ENCODE measurements at regions not wholly inside any gene's neighbourhood (a gene's known extent, or its start where the extent isn't known, plus 50 kb on each side); places are given as distances from the start of the nearest gene placed in this dataset.
"Not testable (repeated sequence)": the region's sequence is repeated elsewhere in the genome, so short reads cannot be mapped to it uniquely, and the experiment has no call there.

DNA sequence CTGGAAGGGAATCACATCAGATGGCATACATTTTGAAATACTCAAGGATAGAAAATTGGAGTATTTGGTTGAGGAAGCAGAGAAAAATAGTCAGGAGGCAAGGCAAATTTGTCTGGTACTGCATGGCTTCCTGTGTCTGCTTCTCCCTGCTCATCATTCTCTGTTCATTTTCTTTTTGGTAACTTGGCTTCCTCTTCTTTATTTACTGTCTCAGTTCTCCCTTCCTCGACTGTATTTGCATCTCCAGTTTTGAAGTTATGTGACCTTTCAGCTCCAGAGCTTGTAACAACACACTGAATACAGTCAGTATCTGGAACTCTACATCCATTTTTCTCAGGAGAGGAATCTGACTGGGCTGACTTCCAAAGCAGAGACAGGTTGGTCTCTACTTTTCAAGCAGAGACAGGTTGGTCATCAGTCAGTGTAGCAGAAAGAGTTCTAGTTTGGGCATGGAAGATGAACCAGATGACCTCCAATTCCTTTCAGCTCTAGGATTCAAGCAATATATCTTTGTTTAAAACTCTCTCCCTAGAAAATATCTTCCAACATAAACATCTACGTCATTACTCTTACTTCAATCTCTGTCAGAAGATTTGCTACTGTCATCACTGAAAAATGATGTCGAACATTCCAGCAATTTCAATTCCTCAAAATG lies 571.2 kb downstream of the ADGRL2 start:
- no peak for DNase-seq (ENCODE audit: low read depth)

DNA sequence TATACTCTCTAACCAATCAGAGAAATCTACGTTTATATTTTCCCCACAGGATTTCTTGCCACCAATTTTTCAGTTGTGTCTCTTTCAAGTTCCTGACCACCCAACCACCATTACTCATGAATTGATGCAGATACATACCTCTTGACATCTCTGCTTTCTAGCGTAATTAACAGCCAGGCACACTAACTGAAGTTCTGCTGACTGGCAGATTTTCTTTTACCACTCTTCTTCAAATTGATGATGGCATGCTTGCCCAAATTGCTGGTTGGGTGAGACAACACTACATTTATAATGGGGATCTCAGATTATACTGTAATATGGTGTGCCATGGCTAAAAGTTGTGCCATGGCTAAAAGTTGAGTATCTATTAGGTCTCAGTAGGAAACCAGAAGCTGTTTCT lies 566.7 kb downstream of the ADGRL2 start:
- DNase-seq (ENCODE audit: low read depth) = no peak

DNA sequence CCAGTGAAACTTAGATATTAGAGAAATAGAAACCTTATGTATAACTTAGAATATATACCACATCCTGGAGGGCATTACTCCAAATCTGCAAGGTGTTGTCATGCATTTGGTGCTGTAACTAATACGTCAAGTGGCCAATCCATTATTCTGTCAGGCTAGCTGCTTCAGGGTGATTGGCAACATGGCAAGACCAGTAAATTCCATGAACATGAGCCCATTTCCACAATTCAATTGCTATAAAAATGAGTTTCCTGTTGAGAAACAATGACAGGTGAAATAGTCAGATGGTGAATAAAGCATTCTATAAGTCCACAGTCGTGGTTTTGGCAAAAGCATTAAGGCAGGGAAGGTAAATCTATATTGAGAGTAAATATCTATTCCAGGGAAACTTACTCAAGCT lies 566.0 kb downstream of the ADGRL2 start:
- no peak for DNase-seq (ENCODE audit: low read depth)

DNA sequence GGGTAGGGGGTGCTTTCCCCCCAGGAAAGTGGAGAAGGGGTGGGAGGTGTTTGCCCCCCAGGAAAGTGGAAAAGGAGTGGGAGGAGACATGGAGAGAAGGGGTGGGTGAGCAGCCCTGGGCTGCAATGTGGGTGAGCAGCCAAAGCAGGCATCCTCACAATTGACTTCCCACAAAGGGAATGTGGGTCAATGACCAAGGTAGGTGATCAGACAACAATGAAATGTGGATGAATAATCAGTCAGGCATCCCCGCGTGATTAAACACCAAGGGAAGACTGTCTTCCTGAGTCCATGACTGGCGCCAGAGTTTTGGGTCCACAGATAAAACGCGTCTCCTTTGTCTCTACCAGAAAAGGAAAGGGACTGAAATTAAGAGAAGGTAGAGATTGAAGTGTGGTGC lies 558.8 kb downstream of the ADGRL2 start:
- not testable (repeated sequence) for DNase-seq (ENCODE audit: low read depth)

DNA sequence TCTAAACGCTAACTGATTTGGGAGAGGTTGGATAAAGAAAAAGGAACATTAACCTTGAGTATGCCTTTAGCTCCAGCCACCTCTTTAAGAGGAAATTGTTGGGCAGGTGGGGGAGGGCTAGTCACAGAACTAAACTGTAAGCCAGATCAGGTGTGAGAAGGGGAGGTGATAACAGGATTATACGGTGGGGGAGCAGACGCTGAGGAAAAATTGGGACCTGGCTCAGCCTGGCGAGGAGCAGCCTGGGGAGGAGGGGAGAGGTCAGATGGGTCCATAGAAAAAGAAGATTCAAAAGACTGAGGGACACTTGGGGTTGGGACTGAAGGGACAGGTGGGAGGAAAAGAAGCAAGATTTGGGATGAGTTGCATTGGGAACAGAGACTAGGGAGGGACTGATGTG lies 558.0 kb downstream of the ADGRL2 start:
- not testable (repeated sequence) for DNase-seq (ENCODE audit: low read depth)

DNA sequence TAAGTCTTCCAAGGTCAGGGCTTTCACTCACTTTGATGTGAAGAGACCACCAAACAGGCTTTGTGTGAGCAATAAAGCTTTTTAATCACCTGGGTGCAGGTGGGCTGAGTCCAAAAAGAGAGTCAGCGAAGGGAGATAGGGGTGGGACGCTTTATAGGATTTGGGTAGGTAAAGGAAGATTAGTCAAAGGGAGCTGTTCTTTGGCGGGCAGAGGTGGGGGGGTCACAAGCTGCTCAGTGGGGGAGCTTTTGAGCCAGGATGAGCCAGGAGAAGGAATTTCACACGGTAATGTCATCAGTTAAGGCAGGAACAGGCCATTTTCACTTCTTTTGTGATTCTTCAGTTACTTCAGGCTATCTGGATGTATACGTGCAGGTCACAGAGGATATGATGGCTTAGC lies 553.8 kb downstream of the ADGRL2 start:
- not testable (repeated sequence) for DNase-seq (ENCODE audit: low read depth)

DNA sequence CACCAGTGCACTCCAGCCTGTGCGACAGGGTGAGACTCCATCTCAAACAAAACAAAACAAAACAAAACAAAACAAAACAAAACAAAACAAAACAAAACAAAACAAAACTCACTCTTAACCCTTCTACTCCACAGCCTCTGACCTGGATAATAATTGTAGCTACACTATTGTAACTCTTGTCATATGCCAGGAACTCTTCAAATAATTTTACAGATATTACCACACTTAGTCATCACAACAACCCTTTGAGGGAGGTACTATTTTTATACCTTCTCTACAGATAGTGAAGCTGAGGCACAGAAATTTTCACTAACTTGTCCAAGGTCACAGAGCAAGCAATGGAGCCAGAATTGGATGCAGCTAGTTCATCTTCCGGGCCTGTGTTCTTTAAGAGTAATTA lies 547.8 kb downstream of the ADGRL2 start:
- DNase-seq (ENCODE audit: low read depth) = no peak

DNA sequence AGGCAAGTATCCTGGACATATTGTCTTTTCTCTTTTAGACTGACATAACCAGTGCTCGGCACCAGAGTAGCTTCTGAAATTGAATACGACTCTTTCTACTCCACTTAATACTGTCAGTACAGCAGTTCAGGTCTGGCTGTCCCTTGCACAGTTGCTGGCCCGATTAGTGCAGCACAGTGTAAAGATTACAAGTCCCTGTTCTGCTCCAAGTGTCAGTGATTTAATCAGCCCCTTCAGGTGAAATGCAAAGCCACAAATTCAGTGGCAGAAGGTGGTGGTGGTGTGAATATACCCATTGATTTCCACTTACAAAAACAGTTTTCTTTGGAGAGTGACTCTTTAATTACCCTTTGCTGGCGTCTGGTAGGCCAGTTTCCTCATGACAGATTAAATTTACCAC lies 545.4 kb downstream of the ADGRL2 start:
- no peak for DNase-seq (ENCODE audit: low read depth)

DNA sequence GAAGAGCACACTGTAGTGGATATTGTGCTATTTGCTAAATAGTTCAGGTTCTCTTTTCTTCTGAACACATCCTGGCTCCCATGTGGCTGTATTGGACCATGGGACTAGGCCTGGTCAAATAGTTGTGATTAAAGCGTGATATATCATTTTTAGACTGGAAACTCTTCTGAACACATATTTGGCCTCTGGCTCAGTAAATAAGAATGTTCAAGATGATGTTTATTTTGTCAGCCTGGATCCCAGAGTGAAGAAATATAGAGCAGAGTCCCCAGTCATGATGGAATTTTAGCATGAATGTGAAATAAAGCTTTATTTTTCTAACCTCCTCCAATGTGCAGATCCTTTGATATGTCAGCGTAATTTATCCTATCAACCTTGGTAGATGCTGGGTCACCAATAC lies 542.6 kb downstream of the ADGRL2 start:
- DNase-seq (ENCODE audit: low read depth) = no peak

DNA sequence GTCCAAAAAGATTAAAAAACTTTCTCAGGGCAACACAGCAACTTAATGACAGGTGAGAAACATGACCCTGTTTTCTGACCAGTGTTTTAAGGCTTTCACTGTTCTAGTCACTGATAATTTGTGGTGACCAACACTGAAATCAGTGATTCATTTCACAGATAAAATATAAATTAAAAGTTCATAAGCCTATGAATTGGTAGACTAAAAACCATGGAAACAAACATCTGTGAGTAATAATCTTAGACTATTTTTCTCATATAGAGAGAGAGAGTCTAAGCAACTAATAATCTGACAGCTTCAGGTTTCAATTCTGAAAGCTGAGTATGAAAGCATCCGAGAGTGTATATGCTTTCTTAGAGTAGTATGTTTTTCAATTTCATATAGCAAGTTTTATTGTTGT lies 536.9 kb downstream of the ADGRL2 start:
- no peak for DNase-seq (ENCODE audit: low read depth)

DNA sequence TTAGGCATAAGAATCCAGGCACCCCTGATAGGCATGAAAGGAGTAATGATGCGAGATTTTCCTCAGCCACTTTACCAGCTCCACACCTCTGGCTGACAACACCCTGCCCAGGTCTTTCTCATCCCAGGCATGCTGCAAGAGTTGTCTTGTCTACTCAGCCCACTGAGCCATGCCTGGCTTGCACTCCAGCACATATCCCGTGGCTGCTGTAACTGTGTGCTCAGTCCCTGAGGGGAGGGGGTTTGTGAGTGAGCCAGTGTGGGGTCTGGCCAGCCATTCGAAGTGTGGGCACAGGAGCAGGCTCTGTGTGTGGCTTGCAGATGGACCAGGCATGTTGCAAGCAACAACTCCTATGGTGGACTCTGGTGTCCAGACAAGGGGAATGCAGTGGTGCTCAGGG lies 529.6 kb downstream of the ADGRL2 start:
- DNase-seq (ENCODE audit: low read depth) = no peak

DNA sequence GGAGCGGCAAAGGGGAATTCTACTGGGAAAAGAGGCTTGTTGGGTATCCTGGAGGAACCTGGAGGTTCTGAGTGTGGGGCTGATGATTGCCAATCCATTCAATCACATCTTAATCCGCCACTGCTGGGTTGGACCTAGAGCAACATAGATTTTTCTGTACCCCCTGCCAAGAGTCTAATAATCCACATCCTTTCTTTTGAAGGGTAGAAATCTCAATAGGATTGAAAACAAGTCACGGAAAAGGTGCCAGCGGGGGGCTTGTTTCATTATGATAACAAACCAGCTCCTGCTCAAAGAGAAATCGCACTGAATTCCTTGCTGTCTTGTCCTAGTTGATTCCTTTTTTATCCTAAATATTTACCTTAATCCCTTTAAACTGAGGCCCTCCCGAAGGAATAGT lies 528.5 kb downstream of the ADGRL2 start:
- no peak for DNase-seq (ENCODE audit: low read depth)

DNA sequence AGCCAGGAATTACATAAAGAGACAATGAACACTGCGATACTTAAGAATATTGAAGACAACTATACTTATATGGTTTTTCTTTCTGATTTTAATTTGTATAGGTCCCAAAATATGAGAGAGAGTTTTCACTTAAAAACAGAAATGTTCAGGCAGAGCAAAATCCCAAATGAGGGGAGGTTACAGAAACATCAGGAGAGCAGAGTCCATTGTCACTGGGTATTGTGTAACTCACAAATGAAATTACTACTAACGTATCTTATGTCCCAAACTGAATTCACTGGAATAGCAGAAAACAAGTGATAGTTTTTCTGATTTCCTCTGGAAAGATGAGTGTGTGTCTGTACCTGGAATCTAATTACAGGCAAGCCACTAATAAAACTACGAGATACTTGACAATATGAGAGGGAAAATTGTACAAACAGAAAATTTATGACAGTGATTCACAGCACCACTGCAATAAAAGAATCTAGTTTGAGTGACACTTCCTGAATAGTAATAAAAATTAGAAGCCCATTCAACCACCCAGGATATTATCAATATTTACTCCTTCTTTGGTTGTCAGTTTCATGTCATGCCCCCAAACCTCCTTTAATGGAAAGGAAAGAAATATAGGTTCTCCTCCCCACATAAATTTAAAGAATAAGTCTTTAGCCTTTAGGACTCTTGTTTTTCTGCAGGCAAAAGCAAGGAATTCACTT lies 522.6 kb downstream of the ADGRL2 start:
- no peak for DNase-seq (ENCODE audit: low read depth)

DNA sequence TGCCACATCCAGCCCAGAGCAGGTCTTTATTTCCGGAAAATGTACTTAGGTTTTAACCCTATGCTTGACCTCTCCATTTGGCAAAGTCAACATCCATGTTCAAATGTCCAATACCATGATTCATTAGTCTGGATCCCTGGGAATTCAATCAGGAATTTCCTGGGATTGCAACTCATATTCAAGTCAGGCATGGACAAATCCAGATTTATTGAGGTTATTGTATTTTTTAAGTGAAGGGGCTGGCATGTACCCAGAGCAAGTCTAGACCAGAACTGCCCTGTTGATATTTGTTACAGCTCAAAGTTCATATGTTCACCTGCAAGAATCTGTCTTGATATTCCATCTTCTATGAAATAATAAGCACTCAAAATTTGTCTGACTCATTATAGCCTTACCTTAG lies 521.1 kb downstream of the ADGRL2 start:
- no peak for DNase-seq (ENCODE audit: low read depth)

DNA sequence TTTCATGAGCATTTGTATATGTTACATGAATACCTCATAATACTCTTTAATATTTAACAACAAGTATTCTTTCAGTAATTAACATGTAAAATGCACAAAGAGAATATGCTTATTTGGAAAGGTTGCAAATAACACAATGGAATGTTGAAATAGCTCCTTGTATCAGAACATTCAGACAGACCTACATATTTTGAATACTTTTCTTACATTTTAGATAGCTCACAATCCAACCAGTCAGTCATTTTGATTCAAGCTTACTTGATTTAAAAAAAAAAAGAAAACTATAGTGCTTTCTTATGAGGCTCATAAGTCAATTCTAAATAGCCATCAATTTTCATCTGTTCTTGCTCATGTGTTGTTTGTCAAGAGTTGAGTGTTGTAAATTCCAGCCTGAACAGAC lies 518.8 kb downstream of the ADGRL2 start:
- no peak for DNase-seq (ENCODE audit: low read depth)

DNA sequence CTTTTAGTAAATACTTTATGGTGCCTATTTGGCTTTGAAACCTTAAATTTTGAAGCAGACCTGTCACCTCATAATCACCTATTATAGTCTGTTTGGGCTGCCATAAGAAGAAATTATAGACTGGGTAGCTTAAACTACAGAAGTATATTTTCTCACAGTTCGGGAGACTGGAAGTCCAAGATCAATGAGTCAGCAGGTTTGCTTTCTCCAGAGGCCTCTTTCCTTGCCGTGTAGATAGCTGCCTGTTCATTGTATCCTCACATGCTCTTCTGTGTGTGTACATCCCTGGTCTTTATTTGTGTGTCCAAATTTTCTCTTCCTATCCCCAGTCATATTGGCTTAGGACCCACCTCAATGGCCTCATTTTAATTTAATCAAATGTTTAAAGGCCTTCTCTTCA lies 518.2 kb downstream of the ADGRL2 start:
- no peak for DNase-seq (ENCODE audit: low read depth)

DNA sequence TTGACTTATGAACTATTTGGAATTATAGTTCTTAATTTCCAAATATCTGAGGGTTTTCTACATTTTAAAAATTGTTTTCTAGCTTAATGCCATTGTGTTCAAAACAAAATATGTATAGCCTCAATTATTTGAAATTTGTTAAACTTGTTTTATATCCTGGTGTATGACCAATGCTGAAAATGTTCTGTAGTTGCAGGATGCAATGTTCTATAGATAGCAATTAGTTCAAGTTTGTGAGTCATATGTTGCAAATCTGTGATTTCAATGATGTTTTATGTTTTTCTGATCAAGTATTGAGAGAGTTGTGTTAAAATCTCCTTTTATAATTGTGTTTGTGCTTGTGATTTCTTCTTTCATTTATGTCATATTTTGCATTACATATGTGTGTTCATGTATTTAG lies 517.5 kb downstream of the ADGRL2 start:
- DNase-seq (ENCODE audit: low read depth) = no peak

DNA sequence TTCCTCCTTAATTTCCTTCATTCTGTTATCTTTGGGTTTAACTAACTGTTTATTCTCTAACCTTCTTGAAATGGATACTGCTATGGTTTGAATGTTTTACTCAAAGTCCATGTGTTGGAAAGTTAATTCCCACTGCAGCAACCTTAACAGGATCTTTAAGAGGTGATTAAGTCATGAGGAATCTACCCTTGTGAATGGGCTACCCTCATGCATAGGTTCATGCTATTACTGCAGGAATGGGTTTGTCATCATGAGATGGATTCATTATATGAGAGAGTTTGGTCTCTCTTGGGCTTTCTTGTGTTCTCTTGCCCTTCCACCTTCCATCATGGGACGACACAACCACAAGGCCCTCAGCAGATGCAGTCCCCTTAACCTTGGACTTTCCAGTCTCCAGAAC lies 516.9 kb downstream of the ADGRL2 start:
- no peak for DNase-seq (ENCODE audit: low read depth)

DNA sequence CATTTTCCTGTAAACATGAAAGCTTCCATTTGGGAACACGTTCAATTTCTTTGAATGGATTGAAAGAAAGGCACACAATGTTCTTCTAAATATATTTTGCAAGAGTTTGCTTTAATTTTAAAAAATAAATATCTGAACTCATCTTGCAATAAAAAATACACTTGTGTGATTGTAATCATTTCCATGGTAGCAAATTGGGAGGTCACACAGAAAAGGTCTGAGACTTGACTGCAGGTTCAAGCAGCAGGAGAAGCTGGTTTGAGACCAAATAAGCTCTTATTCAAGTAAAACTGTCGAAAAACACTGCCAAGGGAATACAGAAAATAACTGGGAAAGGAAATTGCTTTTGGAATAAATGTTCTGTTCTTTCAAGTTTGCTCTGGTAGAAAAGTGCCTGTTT lies 498.9 kb downstream of the ADGRL2 start:
- DNase-seq (ENCODE audit: low read depth) = no peak

DNA sequence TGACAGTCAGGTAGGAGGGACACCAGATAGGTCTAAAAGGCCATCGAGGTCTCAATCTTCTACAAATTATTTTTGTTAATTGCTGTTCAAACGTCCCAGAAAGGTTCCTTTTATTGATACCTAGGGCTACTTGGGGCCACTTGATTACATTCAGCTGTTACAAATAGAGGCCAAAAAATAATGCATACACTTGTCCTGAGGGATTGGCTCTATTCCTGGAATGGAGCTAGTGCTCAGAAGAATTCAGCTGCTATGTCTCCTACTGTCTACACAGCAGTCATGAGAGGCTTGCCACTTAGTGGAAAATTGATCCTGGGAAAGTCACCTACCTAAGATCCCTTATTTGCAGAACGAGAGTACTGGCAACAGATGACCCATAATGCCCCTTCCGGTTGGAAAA lies 498.3 kb downstream of the ADGRL2 start:
- no peak for DNase-seq (ENCODE audit: low read depth)

DNA sequence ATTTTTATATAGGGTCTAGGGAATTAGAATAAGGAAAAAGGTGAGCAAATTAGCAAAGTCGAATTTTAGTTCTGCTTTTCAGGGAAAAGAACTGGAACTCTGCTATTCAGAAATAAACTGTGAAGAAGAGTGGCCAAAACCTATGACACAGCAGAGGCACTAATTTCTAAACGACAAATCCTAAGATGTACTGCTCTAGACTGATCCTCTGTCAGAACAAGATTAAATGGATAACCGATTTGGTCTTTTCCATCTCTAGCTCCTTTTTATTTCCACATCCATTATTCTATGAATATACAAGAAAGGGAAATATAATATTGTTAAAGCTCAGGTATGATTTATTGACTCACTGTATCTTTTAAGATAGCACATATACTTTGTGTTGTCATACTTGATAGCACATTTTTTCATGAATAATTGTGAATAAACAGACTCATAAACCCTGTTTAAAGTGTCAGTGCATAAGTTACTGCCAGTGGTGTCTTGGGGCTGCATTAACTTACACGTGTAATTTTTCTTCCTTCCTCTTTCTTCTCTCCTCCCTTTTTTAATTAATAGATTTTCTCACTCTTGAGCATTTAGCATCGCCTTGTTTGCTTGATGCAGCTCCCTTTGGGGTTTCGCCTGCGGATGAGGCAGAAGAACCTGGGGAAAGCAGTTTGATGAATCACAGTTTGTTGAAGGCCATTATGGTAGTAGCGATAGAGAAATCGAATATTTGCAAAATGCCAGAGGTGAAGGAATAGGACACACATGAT lies 496.6 kb downstream of the ADGRL2 start:
- no peak for DNase-seq (ENCODE audit: low read depth)

DNA sequence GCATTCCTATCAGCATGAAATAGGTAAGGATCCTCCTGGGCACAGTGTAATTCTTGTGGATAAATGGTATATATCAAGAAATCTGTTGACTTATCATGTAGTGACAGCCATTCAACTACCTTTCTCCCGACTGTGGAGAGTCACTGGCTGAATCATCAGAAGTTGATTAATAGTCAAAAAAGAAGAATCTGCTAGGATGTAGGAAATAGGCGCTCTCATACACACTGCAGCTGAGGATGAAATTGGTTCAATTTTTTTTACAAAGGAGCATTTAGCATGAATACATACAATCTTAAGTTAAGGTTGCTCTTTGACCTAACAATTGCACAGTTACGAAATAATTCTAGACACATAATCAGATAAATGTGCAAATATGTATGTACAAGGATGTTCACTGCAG lies 486.8 kb downstream of the ADGRL2 start:
- no peak for DNase-seq (ENCODE audit: low read depth)

DNA sequence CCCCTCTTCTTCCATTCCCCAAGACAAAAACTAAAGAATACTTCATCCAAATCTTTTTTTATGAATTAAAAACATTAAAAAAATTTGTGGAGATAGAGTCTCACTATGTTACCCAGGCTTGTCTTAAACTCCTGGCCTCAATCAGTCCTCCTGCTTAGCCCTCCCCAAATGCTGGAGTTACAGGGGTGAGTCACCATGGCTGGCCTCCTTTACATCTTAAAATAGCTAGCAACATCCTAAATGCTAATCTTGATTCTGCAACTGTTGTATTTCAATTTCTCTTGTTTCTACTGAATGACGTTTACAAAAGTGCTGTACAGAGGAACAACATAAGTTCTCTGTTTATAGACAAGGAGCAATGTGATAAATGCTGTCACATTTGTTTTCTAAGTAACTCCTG lies 483.5 kb downstream of the ADGRL2 start:
- no peak for DNase-seq (ENCODE audit: low read depth)

Data from T follicular helper cell (primary cell).